Ovary (tissue), 7 donors: ENCODE measurements at regions not wholly inside any gene's neighbourhood (a gene's known extent, or its start where the extent isn't known, plus 50 kb on each side); places are given as distances from the start of the nearest gene placed in this dataset.
"Not testable (repeated sequence)": the region's sequence is repeated elsewhere in the genome, so short reads cannot be mapped to it uniquely, and the experiment has no call there.

ENCODE experiments used
- DNase-seq, 5 donors: peaks; one replicate each; pipeline ENCODE4 v3.0.0-alpha.2; 2019 to 2020
- H3K27ac ChIP-seq, 2 donors: fragments of 200-600 bp; one replicate each; pipeline versions ENCODE4 v1.5.1 to v1.8.0; 2019 to 2022
- H3K27me3 ChIP-seq: fragments of 200-600 bp; one replicate; pipeline ENCODE4 v1.8.0; 2022
- H3K36me3 ChIP-seq: fragments of 200-600 bp; sonication (generic); one replicate; pipeline ENCODE4 v1.5.1; 2019
- H3K4me1 ChIP-seq: one replicate; pipeline ENCODE4 v1.8.1; 2013; ENCODE audit warnings: mild to moderate bottlenecking, moderate library complexity; ENCODE audit not compliant: insufficient read depth
- H3K4me3 ChIP-seq: fragments of 200-600 bp; sonication (generic); one replicate; pipeline ENCODE4 v1.5.1; 2017
- H3K9me3 ChIP-seq, 2 donors: fragments of 200-600 bp in 1 of 2; sonication (generic) in 1 of 2; one replicate each; pipeline versions ENCODE4 v1.5.1 to v1.8.1; 2013 to 2019; ENCODE audit warnings: mild to moderate bottlenecking in 1 of 2, moderate library complexity in 1 of 2
- CTCF ChIP-seq, 3 donors: fragments of 450-650 bp in 2 of 3; fragments of 200-600 bp in 1 of 3; IDR thresholded peaks; one replicate each; pipeline versions ENCODE4 v1.5.1 to v1.8.0; 2016 to 2022; ENCODE audit warnings: antibody characterized with exemption in 3 of 3, mild to moderate bottlenecking in 1 of 3
- EP300 ChIP-seq: sonication (generic); formaldehyde crosslinking; IDR thresholded peaks from one replicate; pipeline ENCODE4 v1.6.1; 2017; ENCODE audit warnings: antibody characterized with exemption
- POLR2A ChIP-seq: fragments of 450-650 bp; IDR thresholded peaks from one replicate; pipeline ENCODE4 v1.6.1; 2017; ENCODE audit warnings: antibody characterized with exemption, mild to moderate bottlenecking, moderate library complexity
- WGBS, 3 donors: extraction: QIAGEN DNeasy Blood & Tissue Kit in 1 of 3; methylation state at CpG; one replicate each; pipeline versions ENCODE4 v1.1.5 to v1.1.7; 2013 to 2017; 5-methylcytosine and 5-hydroxymethylcytosine counted together
- intact Hi-C, 4 donors: fragments of 100-400 bp; cut with DNase I; formaldehyde crosslinking; loops; one replicate each; pipeline versions ENCODE4 v1.11.0 to v1.15.1; 2022 to 2023
- donor health status: DM: no; HTN: no; CAD: no; lungs with moderate emphysema.
- donor health status: DM: no; HTN: no; CAD: no.
- donor health status: Bipolar disorder and iron deficiency.
- donor health status: DM: no; HTN: no; CAD: no.
- donor health status: DM: yes; HTN: yes; CAD: no.

- no peak for TF ChIP-seq EP300
- TF ChIP-seq CTCF (IDR thresholded peaks at IDR 0.05), result no peak
- TF ChIP-seq POLR2A, result no peak
Observed at GRCh38 chr10:11685787-11686218, 56.4 kb upstream of the ECHDC3 start.

GRCh38 chr10:11684717-11685645 lies 57.2 kb upstream of the ECHDC3 start:
- TF ChIP-seq POLR2A (no peak), CTCF (IDR thresholded peaks at IDR 0.05) (no peak), EP300 (no peak)
- DNase-seq, result peak; percentile 63 to 77 (median 69)
- Histone ChIP-seq H3K27ac (peak overlapping the region; percentile 70 to 73), H3K4me1 (peaks cover 2% of the 10 kb centered on the region), H3K4me3 (no peak overlapping the region), H3K27me3 (no peaks in the 10 kb centered on the region), H3K36me3 (no peaks in the 10 kb centered on the region), H3K9me3 (no peaks in the 10 kb centered on the region)
- intact Hi-C loops, result no loop called here
- WGBS, 3 donors, result 9 to 18% (median 12%) methylated on average over 26 of the region's 26 CpGs

More at GRCh38 chr10:11685787-11686218, 56.4 kb upstream of the ECHDC3 start:
- WGBS, 3 donors, result 3 to 5% (median 4%) methylated on average over 7 of the region's 7 CpGs
- peaks cover 2% of the 10 kb centered on the region for H3K4me1 ChIP-seq
- H3K9me3 ChIP-seq, result no peaks in the 10 kb centered on the region
- H3K4me3 ChIP-seq, result no peak overlapping the region
- DNase-seq, result peak; percentile 84 to 94 (median 87)
- H3K36me3 ChIP-seq, result no peaks in the 10 kb centered on the region
- intact Hi-C loops, result no loop called here
- peak overlapping the region in 1 of 2 donors; percentile 70 for H3K27ac ChIP-seq
- H3K27me3 ChIP-seq, result no peaks in the 10 kb centered on the region

GRCh38 chr10:11684341-11684716 lies 57.9 kb upstream of the ECHDC3 start:
- 77 to 87% (median 87%) methylated on average over 4 of the region's 4 CpGs for WGBS, 3 donors
- not testable (repeated sequence) for H3K4me3 ChIP-seq

GRCh38 chr10:11683529-11684320 lies 58.5 kb upstream of the ECHDC3 start:
- TF ChIP-seq POLR2A (no peak), CTCF (IDR thresholded peaks at IDR 0.05) (no peak), EP300 (no peak)

More at GRCh38 chr10:11684341-11684716, 57.9 kb upstream of the ECHDC3 start:
- intact Hi-C loops, H3K4me1 ChIP-seq, DNase-seq, H3K27me3 ChIP-seq, H3K36me3 ChIP-seq, H3K9me3 ChIP-seq: not testable (repeated sequence)
- H3K27ac ChIP-seq, result peak overlapping the region; percentile 70 to 73

More at GRCh38 chr10:11683529-11684320, 58.5 kb upstream of the ECHDC3 start:
- Histone ChIP-seq H3K27ac (no peak overlapping the region), H3K9me3 (no peaks in the 10 kb centered on the region), H3K4me3 (no peak overlapping the region), H3K4me1 (peaks cover 2% of the 10 kb centered on the region), H3K36me3 (no peaks in the 10 kb centered on the region), H3K27me3 (no peaks in the 10 kb centered on the region)
- WGBS, 3 donors, result 93 to 95% (median 94%) methylated on average over 14 of the region's 14 CpGs
- DNase-seq, result peak in 1 of 5 donors; percentile 23
- intact Hi-C loops, result no loop called here
